H1 (cell line): ENCODE measurements at regions not wholly inside any gene's neighbourhood (a gene's known extent, or its start where the extent isn't known, plus 50 kb on each side); places are given as distances from the start of the nearest gene placed in this dataset.

Source experiments
- GABPA ChIP-seq: IDR thresholded peaks from 2 replicates; pipeline ENCODE4 v1.6.1; 2011; ENCODE audit warnings: mild to moderate bottlenecking, low read length, moderate library complexity, borderline replicate concordance; ENCODE audit not compliant: insufficient read depth
- SIX5 ChIP-seq: IDR thresholded peaks from 2 replicates; pipeline ENCODE4 v1.6.1; 2011; ENCODE audit warnings: mild to moderate bottlenecking, low read depth, low read length
- SUZ12 ChIP-seq: fragments of 200-600 bp; sonication (generic); IDR thresholded peaks from 2 replicates; pipeline ENCODE4 v1.6.1; 2012; ENCODE audit warnings: mild to moderate bottlenecking, inconsistent platforms, low read length, moderate library complexity, mixed read lengths
- TF ChIP-seq, protein P1 (sequence below): IDR thresholded peaks from 2 replicates; pipeline ENCODE4 v1.6.1; 2012; ENCODE audit warnings: inconsistent platforms

DNA sequence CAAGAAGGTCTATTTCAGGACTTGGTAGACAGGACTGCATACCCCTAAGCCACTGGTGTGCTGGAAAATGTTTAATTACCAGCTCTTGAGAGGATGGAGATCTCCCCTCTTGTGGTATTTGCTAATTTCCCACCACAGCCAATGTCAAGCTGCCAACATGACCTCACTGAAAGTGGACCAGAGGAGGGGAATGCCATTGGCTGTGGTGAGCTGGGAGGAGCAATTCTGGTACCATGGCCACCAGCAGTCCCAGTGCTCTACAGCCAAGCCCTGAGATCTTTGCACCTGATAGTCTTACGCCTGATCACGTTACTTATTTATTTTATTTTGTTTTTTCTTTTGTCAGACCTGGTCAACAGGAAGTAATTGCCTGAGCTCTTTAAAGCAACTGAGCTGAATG is 82.5 kb upstream of the BCL6 start (continued):
- no peak for TF ChIP-seq GABPA
- no peak for TF ChIP-seq SIX5
- no peak for TF ChIP-seq SUZ12
- TF ChIP-seq, protein P1, sequence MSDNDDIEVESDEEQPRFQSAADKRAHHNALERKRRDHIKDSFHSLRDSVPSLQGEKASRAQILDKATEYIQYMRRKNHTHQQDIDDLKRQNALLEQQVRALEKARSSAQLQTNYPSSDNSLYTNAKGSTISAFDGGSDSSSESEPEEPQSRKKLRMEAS, result no peak
